GM23338 (cell line): ENCODE measurements at regions not wholly inside any gene's neighbourhood (a gene's known extent, or its start where the extent isn't known, plus 50 kb on each side); places are given as distances from the start of the nearest gene placed in this dataset.

Experiments
- ATAC-seq: fragments of 200-7000 bp; cut with Tn5 transposase; 3 replicates; pipeline ENCODE4 v1.9.1; 2020
- DNase-seq: peaks from one replicate; pipeline ENCODE4 v3.0.0-alpha.2; 2015; ENCODE audit warnings: low spot score
- H2AFZ ChIP-seq: fragments of 200-600 bp; sonication (generic); 2 replicates; pipeline ENCODE4 v1.8.0; 2016; ENCODE audit warnings: antibody characterized with exemption, mild to moderate bottlenecking, moderate library complexity
- H3F3A ChIP-seq: fragments of 200-600 bp; sonication (generic); replicated peaks from 2 replicates; pipeline ENCODE4 v1.8.0; 2017; ENCODE audit warnings: antibody characterized with exemption, mixed run types, low read depth
- H3K27ac ChIP-seq: fragments of 200-600 bp; sonication (generic); 2 replicates; pipeline ENCODE4 v1.6.1; 2016; ENCODE audit warnings: low read depth
- H3K27me3 ChIP-seq: fragments of 200-600 bp; sonication (generic); 2 replicates; pipeline ENCODE4 v1.8.0; 2016; ENCODE audit warnings: mild to moderate bottlenecking, mixed run types, moderate library complexity; ENCODE audit not compliant: insufficient read depth
- H3K36me3 ChIP-seq: fragments of 200-600 bp; sonication (generic); 2 replicates; pipeline ENCODE4 v1.8.0; 2016; ENCODE audit warnings: mild to moderate bottlenecking; ENCODE audit not compliant: insufficient read depth
- H3K4me1 ChIP-seq: fragments of 200-600 bp; sonication (generic); 2 replicates; pipeline ENCODE4 v1.8.0; 2016; ENCODE audit warnings: mild to moderate bottlenecking, moderate library complexity; ENCODE audit not compliant: insufficient read depth
- H3K4me2 ChIP-seq: fragments of 200-600 bp; sonication (generic); 2 replicates; pipeline ENCODE4 v1.7.1; 2017; ENCODE audit warnings: mixed run types
- H3K4me3 ChIP-seq: fragments of 200-600 bp; sonication (generic); 2 replicates; pipeline ENCODE4 v1.6.1; 2016; ENCODE audit warnings: mixed run types
- H3K79me2 ChIP-seq: fragments of 200-600 bp; sonication (generic); replicated peaks from 2 replicates; pipeline ENCODE4 v1.8.0; 2017; ENCODE audit warnings: mild to moderate bottlenecking; ENCODE audit not compliant: insufficient read depth
- H3K9me2 ChIP-seq: fragments of 200-600 bp; sonication (generic); 2 replicates; pipeline ENCODE4 v1.8.0; 2017; ENCODE audit not compliant: insufficient read depth
- H4K20me1 ChIP-seq: fragments of 200-600 bp; sonication (generic); replicated peaks from 2 replicates; pipeline ENCODE4 v1.8.0; 2017; ENCODE audit warnings: mild to moderate bottlenecking; ENCODE audit not compliant: insufficient read depth
- H3K27ac Mint-ChIP-seq: 2 replicates; pipeline ENCODE4 v1.8.0; 2020; ENCODE audit warnings: inconsistent platforms, mild to moderate bottlenecking, moderate library complexity, mixed read lengths
- H3K27me3 Mint-ChIP-seq: 3 replicates; pipeline ENCODE4 v1.8.0; 2022; ENCODE audit warnings: low read depth, mild to moderate bottlenecking, moderate library complexity, mixed read lengths, inconsistent platforms; ENCODE audit not compliant: insufficient read depth, poor library complexity
- H3K36me3 Mint-ChIP-seq: 3 replicates; pipeline ENCODE4 v1.8.0; 2021; ENCODE audit warnings: low read depth, mild to moderate bottlenecking, inconsistent platforms, moderate library complexity, mixed read lengths
- H3K4me1 Mint-ChIP-seq: 3 replicates; pipeline ENCODE4 v1.8.0; 2020; ENCODE audit warnings: mild to moderate bottlenecking, inconsistent platforms, mixed read lengths
- H3K4me3 Mint-ChIP-seq: 3 replicates; pipeline ENCODE4 v1.8.0; 2021; ENCODE audit warnings: moderate library complexity, mild to moderate bottlenecking, inconsistent platforms, mixed read lengths
- H3K9me3 Mint-ChIP-seq: 3 replicates; pipeline ENCODE4 v1.8.0; 2020; ENCODE audit warnings: moderate library complexity, mild to moderate bottlenecking, inconsistent platforms, mixed read lengths
- CREB1 ChIP-seq: fragments of 250-450 bp; sonication (Bioruptor Pico); IDR thresholded peaks from 2 replicates; pipeline ENCODE4 v1.5.0; 2020; ENCODE audit warnings: low read depth, mild to moderate bottlenecking, moderate library complexity
- CTCF ChIP-seq, 2 experiments: fragments of 200-600 bp in 1 of 2; sonication (generic) in 1 of 2; conservative IDR thresholded peaks; 2 replicates each; pipeline versions ENCODE4 v1.5.1 to v1.6.1; 2016 to 2017; ENCODE audit warnings: antibody characterized with exemption in 2 of 2, low read depth in 2 of 2, mild to moderate bottlenecking in 2 of 2, moderate library complexity in 1 of 2
- EZH2phosphoT487 ChIP-seq: fragments of 200-600 bp; sonication (generic); IDR thresholded peaks from one replicate; pipeline ENCODE4 v1.8.1; 2018; ENCODE audit warnings: antibody characterized with exemption; ENCODE audit not compliant: unreplicated experiment
- NANOG ChIP-seq: IDR thresholded peaks from 2 replicates; pipeline ENCODE4 v1.6.1; 2016; ENCODE audit warnings: antibody characterized with exemption, borderline replicate concordance
- POLR2AphosphoS5 ChIP-seq: IDR thresholded peaks from 2 replicates; pipeline ENCODE4 v1.6.1; 2016; ENCODE audit warnings: antibody characterized with exemption, low read depth
- STAT1 ChIP-seq: IDR thresholded peaks from one replicate; pipeline ENCODE4 v1.6.1; 2016; ENCODE audit warnings: antibody characterized with exemption; ENCODE audit not compliant: unreplicated experiment
- ZNF114 ChIP-seq: fragments of 250-450 bp; sonication (Bioruptor Pico); IDR thresholded peaks from 2 replicates; pipeline ENCODE4 v1.5.0; 2020; ENCODE audit warnings: mild to moderate bottlenecking, moderate library complexity
- TF ChIP-seq, protein P1 (sequence below): IDR thresholded peaks from one replicate; pipeline ENCODE4 v1.6.1; 2018; ENCODE audit warnings: antibody characterized with exemption; ENCODE audit not compliant: unreplicated experiment

DNA sequence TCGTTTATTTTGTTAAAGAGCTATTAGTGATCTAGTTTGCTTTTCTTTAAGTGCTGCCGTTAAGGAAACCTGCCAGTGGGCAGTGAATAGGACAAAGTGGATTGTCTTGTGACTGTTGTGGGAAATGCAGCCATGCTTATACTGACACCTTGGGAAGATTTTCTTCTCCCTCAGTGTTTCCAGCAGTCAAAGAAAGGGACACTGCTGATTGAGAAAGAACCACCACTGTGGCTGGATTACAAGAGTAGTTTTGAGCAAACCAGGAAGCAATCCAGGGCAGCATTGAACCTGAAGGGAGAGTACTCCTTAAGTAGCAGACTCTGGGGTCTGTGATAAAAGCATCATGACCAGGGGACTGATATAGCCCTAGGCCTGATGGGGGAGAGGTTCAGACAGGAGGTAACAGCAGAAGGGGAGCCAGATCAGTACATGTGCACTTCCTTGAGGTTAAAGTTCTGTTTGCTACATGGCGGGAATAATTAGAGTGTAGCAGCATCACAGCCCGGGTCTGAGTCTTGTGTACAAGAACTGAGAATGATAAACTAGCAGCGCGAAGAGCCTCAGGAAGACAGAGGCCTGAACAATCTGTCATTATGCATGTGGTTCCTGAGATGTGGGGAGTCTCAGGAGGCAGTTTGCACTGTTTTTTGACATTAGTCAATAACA lies 167.8 kb downstream of the C11orf91 start:
- Histone ChIP-seq H3K27ac (no peak overlapping the region), H3K4me2 (no peak overlapping the region), H2AFZ (peak overlapping the region; percentile 64; the same call in 1 of the 2 replicates), H3K27me3 (no peaks in the 10 kb centered on the region), H3K36me3 (no peaks in the 10 kb centered on the region; the same call in 1 of the 2 replicates), H3K4me3 (no peak overlapping the region), H3K79me2 (no peaks in the 10 kb centered on the region), H4K20me1 (no peaks in the 10 kb centered on the region), H3F3A (no peaks in the 10 kb centered on the region), H3K9me2 (no peaks in the 10 kb centered on the region), H3K4me1 (no peaks in the 10 kb centered on the region; the same call in 1 of the 2 replicates)
- H3K9me3 Mint-ChIP-seq, result peaks cover 6% of the 10 kb centered on the region; the same call in 2 of the 3 replicates
- no peak for ATAC-seq
- H3K36me3 Mint-ChIP-seq, result no peaks in the 10 kb centered on the region; the same call in 2 of the 3 replicates
- H3K27ac Mint-ChIP-seq, result no peak overlapping the region
- H3K27me3 Mint-ChIP-seq, result no peaks in the 10 kb centered on the region
- no peak for TF ChIP-seq CREB1
- no peak for TF ChIP-seq STAT1
- TF ChIP-seq POLR2AphosphoS5, result no peak
- no peak for TF ChIP-seq NANOG
- no peak for TF ChIP-seq ZNF114 (CRISPR knock-in tag)
- no peak for TF ChIP-seq EZH2phosphoT487
- TF ChIP-seq CTCF (conservative IDR thresholded peaks at IDR 0.05; ENCODE audit: low read depth in 2 of 2), result no peak
- DNase-seq, result no peak
- H3K4me1 Mint-ChIP-seq, result no peaks in the 10 kb centered on the region; the same call in 2 of the 3 replicates
- H3K4me3 Mint-ChIP-seq, result no peak overlapping the region

DNA sequence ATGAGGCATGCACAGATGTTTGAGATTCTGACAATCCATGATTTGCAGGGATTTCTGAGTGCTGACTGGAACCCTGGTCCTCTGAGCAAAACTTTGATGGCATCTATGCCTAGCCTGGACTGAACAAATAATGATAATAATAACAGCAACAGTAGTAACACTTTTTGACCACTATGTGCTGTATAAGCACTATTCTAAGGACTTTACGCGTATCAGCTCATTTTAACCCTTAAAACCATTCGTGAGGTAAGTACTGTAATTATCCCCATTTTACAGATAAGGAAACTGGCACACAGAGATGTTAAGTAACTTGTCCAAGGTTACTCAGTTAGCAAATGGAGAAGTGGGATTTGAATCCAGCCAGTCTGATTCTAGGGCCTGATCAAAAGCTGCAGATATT lies 168.4 kb downstream of the C11orf91 start:
- Histone ChIP-seq H4K20me1 (no peaks in the 10 kb centered on the region), H2AFZ (no peak overlapping the region; the same call in 1 of the 2 replicates), H3K36me3 (no peaks in the 10 kb centered on the region; the same call in 1 of the 2 replicates), H3K4me3 (no peak overlapping the region), H3K27me3 (no peaks in the 10 kb centered on the region), H3K9me2 (no peaks in the 10 kb centered on the region), H3F3A (no peaks in the 10 kb centered on the region), H3K27ac (no peak overlapping the region), H3K4me1 (no peaks in the 10 kb centered on the region; the same call in 1 of the 2 replicates), H3K79me2 (no peaks in the 10 kb centered on the region), H3K4me2 (no peak overlapping the region)
- Mint-ChIP-seq H3K4me3 (no peak overlapping the region), H3K4me1 (no peaks in the 10 kb centered on the region; the same call in 2 of the 3 replicates), H3K9me3 (peaks cover 7% of the 10 kb centered on the region; the same call in 2 of the 3 replicates), H3K27ac (no peak overlapping the region), H3K27me3 (no peaks in the 10 kb centered on the region), H3K36me3 (no peaks in the 10 kb centered on the region; the same call in 2 of the 3 replicates)
- TF ChIP-seq, protein P1, sequence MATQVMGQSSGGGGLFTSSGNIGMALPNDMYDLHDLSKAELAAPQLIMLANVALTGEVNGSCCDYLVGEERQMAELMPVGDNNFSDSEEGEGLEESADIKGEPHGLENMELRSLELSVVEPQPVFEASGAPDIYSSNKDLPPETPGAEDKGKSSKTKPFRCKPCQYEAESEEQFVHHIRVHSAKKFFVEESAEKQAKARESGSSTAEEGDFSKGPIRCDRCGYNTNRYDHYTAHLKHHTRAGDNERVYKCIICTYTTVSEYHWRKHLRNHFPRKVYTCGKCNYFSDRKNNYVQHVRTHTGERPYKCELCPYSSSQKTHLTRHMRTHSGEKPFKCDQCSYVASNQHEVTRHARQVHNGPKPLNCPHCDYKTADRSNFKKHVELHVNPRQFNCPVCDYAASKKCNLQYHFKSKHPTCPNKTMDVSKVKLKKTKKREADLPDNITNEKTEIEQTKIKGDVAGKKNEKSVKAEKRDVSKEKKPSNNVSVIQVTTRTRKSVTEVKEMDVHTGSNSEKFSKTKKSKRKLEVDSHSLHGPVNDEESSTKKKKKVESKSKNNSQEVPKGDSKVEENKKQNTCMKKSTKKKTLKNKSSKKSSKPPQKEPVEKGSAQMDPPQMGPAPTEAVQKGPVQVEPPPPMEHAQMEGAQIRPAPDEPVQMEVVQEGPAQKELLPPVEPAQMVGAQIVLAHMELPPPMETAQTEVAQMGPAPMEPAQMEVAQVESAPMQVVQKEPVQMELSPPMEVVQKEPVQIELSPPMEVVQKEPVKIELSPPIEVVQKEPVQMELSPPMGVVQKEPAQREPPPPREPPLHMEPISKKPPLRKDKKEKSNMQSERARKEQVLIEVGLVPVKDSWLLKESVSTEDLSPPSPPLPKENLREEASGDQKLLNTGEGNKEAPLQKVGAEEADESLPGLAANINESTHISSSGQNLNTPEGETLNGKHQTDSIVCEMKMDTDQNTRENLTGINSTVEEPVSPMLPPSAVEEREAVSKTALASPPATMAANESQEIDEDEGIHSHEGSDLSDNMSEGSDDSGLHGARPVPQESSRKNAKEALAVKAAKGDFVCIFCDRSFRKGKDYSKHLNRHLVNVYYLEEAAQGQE, result no peak
- TF ChIP-seq CTCF (conservative IDR thresholded peaks at IDR 0.05; ENCODE audit: low read depth in 2 of 2), result peak in 1 of 2 experiments; percentile 27; a peak in 1 of 4 replicates
- DNase-seq (peak; percentile 9), ATAC-seq (no peak)
